ENCODE measurements at regions not wholly inside any gene's neighbourhood (a gene's known extent, or its start where the extent isn't known, plus 50 kb on each side); places are given as distances from the start of the nearest gene placed in this dataset.

DNA sequence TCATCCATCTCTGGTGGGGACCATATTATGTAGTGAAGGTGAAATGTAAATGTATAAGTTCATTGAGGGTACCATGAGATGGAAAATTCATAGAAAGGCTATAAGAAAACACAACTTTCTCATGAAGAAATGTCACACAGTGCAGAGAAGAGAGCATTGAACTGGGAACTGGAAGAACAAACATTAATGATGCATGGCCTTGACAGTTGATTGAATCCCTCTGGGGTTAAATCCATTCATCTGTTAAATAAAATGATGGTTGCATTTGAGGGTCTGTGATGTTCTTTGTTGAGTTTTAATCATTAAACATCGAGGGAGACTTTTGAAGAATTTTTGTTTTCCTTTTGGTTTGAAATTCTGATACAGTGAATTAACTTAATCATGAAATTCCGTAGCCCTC, 1401.4 kb downstream of the FAM181B start:
- Mint-ChIP-seq H3K36me3 (ENCODE audit: insufficient read depth in 1 of 3, low read depth in 3 of 3) (no peaks in the 10 kb centered on the region), H3K9me3 (no peaks in the 10 kb centered on the region), H3K4me1 (no peaks in the 10 kb centered on the region), H3K27me3 (ENCODE audit: low read depth) (no peaks in the 10 kb centered on the region), H3K27ac (no peak overlapping the region), H3K4me3 (no peak overlapping the region)
- no peak overlapping the region for H3K9ac ChIP-seq (ENCODE audit: extremely low read depth, insufficient read length, low read length)
- H2BK20ac ChIP-seq (ENCODE audit: low read depth, low read length, poor library complexity, severe bottlenecking): no peak overlapping the region
- H4K8ac ChIP-seq (replicated peaks; ENCODE audit: insufficient read length, low read depth, low read length): no peak overlapping the region
- H4K20me1 ChIP-seq (ENCODE audit: control insufficient read depth, insufficient read depth, insufficient read length): no peaks in the 10 kb centered on the region
- H3K56ac ChIP-seq (ENCODE audit: insufficient read length, low read depth, low read length): no peak overlapping the region
- H3K4me1 ChIP-seq (ENCODE audit: insufficient read depth, low read length): no peaks in the 10 kb centered on the region
- no peak overlapping the region for H4K5ac ChIP-seq (ENCODE audit: insufficient read length, low read depth, low read length)
- no CpG with 5 or more reads among the region's 2 CpGs for WGBS (ENCODE audit: extremely low coverage, insufficient read length, low lambda C conversion rate)
- no peaks in the 10 kb centered on the region for H3K23me2 ChIP-seq (ENCODE audit: insufficient read length, low read depth, low read length, poor library complexity, severe bottlenecking)
- no peak overlapping the region for H3K18ac ChIP-seq (ENCODE audit: insufficient read length, low read depth, low read length)
- H3K9me3 ChIP-seq (ENCODE audit: control insufficient read depth, low read depth, low read length): no peaks in the 10 kb centered on the region
- no peaks in the 10 kb centered on the region for H3K27me3 ChIP-seq (ENCODE audit: insufficient read depth, low read length)
- no peak overlapping the region for H2BK120ac ChIP-seq (ENCODE audit: low read depth, low read length, poor library complexity, severe bottlenecking)
- H2AK5ac ChIP-seq (ENCODE audit: insufficient read length, low read length): no peak overlapping the region
- no peak overlapping the region for H2AFZ ChIP-seq (ENCODE audit: low read length)
- H3K4ac ChIP-seq (ENCODE audit: low read depth, low read length): no peak overlapping the region
- no peak overlapping the region for H3K14ac ChIP-seq (ENCODE audit: insufficient read depth, low read length)
- DNase-seq: no peak
- H4K91ac ChIP-seq (ENCODE audit: insufficient read length, low read depth, low read length): no peak overlapping the region
- H2BK5ac ChIP-seq (ENCODE audit: insufficient read length, low read length): no peak overlapping the region
- no peak overlapping the region for H3T11ph ChIP-seq (ENCODE audit: low read length)
- H3K23ac ChIP-seq (ENCODE audit: insufficient read length, low read depth, low read length): no peak overlapping the region
- TF ChIP-seq, protein P1, sequence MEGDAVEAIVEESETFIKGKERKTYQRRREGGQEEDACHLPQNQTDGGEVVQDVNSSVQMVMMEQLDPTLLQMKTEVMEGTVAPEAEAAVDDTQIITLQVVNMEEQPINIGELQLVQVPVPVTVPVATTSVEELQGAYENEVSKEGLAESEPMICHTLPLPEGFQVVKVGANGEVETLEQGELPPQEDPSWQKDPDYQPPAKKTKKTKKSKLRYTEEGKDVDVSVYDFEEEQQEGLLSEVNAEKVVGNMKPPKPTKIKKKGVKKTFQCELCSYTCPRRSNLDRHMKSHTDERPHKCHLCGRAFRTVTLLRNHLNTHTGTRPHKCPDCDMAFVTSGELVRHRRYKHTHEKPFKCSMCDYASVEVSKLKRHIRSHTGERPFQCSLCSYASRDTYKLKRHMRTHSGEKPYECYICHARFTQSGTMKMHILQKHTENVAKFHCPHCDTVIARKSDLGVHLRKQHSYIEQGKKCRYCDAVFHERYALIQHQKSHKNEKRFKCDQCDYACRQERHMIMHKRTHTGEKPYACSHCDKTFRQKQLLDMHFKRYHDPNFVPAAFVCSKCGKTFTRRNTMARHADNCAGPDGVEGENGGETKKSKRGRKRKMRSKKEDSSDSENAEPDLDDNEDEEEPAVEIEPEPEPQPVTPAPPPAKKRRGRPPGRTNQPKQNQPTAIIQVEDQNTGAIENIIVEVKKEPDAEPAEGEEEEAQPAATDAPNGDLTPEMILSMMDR (conservative IDR thresholded peaks at IDR 0.05): no peak
- no peak overlapping the region for H3K4me2 ChIP-seq (ENCODE audit: insufficient read depth, insufficient read length, low read length)
- H2BK15ac ChIP-seq (ENCODE audit: low read depth, low read length): no peak overlapping the region
- H3K27ac ChIP-seq (ENCODE audit: insufficient read length, low read depth, low read length): no peak overlapping the region
- H2BK12ac ChIP-seq (ENCODE audit: insufficient read length, low read depth, low read length): no peak overlapping the region
- H3K79me2 ChIP-seq (ENCODE audit: insufficient read depth, low read length): no peaks in the 10 kb centered on the region
- H3K79me1 ChIP-seq (ENCODE audit: insufficient read depth, low read depth, low read length, poor library complexity, severe bottlenecking): no peaks in the 10 kb centered on the region

Measured in H9 (cell line).